GM18498 (cell line): ENCODE measurements at regions not wholly inside any gene's neighbourhood (a gene's known extent, or its start where the extent isn't known, plus 50 kb on each side); places are given as distances from the start of the nearest gene placed in this dataset.

Experiments
- ATAC-seq: cut with Tn5 transposase; IDR thresholded peaks from one replicate; pipeline ENCODE4 v1.9.1; 2021; ENCODE audit warnings: mild to moderate bottlenecking, moderate library complexity; ENCODE audit not compliant: unreplicated experiment

- ATAC-seq, result no peak
Measured at GRCh38 chr1:96236156-96236739, 485.3 kb upstream of the PTBP2 start.

GRCh38 chr1:96238426-96238825 lies 483.2 kb upstream of the PTBP2 start:
- ATAC-seq, result no peak

- ATAC-seq, result no peak
Measured at GRCh38 chr1:96240438-96240837, 481.1 kb upstream of the PTBP2 start.

GRCh38 chr1:96253246-96254035 lies 468.1 kb upstream of the PTBP2 start:
- ATAC-seq, result no peak

DNA sequence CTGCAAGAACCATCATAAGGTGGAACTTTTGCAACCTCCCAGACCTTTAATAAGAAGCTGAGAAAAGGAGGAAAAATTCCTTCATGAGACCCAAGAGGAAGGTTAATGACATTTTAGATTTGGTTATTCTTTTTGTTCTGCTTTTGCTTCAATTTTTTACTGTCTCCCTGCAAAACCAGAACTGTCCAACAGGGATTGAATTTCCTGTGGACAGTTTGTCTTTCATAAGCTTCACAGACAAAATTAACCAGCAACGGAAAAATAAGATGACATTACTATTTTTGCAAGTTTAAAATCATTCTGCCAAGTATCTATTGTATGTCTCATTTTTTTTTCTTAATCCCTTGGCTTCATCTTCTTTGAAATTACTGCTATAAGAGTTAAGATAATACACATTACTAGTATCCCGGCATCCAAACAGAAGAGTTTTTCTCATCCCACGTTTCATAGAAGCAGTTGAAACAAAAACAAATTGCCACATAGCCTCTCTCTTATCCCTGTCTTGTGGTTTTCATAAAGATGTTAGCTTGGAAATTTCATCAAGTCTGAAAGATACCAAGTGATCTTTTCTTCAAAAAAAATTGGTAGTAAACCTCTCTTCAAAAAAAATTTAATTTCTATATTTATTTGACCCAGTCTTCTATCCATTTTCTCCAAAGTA lies 465.3 kb upstream of the PTBP2 start:
- no peak for ATAC-seq

DNA sequence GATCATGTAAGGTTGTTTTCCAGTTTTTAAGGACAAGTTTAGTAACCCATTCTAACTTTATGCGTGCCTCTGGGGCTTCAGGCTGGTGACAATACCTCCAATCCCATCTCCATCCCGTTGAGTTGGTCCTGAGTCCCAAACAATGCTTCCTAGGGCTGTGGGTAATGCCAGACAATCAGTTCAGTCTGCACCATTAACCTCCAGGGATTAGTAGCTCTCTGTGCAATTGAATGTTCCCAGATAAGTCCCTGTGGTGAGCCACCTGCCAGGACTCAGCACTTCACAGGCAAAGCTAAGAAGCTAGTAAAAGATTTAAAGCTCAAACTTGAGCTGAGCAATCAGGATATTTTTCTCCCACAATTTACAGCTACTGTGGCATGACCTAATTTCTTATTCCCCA lies 462.2 kb upstream of the PTBP2 start:
- ATAC-seq, result no peak

GRCh38 chr1:96281491-96281890 lies 440.1 kb upstream of the PTBP2 start:
- ATAC-seq, result no peak

GRCh38 chr1:96290033-96290432 lies 431.6 kb upstream of the PTBP2 start:
- ATAC-seq, result no peak

DNA sequence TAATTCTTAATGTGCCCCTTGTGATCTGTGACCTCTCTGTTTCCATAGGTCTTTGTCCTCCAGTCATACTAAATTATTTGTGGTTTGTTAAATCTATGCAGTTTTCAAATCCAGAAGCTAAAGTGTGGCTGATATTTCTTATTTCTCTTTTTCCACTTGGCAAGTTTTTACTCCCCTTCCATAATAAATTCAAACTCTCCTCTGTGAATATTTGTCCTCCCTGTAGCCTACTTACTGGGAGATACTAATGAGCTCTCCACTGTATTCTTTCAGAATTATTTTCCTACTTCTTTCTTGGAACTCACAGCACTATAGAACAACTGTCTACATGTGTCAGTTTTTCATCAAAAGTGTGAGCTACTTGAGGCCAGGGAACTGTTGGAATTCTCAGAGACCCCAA lies 430.8 kb upstream of the PTBP2 start:
- no peak for ATAC-seq

- no peak for ATAC-seq
Measured at GRCh38 chr1:96291468-96291867, 430.1 kb upstream of the PTBP2 start.

DNA sequence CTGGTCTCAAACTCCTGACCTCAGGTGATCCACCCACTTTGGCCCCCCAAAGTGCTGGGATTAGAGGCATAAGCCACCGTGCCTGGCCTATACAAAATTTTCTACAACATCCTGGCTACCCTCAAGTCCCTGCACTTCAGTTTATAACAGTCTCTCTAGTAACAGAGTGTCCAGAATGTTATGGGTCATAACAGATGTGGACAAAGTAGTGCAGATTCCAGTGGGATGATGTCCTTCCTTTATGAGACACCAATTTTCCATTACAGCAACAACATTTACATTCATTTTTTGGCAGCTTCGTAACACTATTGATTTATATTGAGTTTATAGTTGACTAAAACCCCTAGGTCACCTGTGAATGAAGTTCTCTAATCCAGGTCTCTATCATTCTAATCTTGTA lies 429.4 kb upstream of the PTBP2 start:
- ATAC-seq, result no peak

DNA sequence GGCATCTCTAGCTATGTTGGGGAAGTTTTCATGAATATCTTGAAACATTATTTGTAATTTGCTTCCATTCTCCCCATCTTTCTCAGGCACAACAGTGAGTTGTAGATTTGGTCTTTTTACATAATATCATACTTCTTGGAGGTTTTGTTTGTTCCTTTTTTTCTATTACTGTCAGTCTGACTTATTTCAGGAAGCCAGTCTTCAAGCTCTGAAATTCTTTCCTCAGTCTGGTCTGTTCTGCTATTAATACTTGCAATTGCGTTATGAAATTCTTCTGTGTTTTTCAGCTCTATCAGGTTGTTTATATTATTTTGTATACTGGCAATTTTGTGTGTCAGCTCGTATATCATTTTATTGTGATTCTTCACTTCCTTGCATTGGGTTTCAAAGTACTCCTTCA lies 424.6 kb upstream of the PTBP2 start:
- no peak for ATAC-seq

DNA sequence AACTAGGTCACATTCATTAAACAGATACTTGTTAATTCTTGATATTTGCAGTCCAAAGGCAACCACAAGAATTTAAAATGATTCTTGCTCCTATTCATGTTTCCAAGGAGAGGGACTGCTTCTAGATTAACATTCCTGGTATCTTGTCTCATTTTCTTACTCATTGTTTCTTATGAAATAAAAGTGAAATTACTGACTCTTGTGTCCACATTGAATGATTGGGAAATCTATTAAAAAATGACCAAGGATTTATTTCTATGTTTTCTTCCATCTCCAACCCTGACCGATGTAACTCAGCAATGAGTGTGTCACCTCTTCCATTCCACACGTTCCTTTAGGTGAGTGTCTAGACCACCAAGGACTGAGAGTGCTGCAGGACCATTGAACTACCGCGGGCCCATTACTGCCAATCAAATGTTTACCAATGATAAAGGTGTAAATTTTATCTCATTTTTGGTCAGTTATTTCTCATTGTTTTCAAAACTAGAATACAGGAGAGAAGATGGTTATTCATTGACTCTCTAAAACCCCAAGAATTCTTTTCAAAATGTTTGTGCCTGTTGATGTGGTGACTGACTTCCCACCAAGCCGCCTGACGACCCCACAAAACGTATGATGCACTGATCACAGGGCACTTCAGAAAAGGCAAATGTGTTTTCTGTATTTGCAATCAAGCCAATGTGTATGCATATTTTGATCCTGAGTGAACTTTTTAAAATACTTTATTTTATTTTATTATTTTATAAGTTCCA lies 414.6 kb upstream of the PTBP2 start:
- no peak for ATAC-seq

- no peak for ATAC-seq
Measured at GRCh38 chr1:96308314-96308713, 413.3 kb upstream of the PTBP2 start.

- no peak for ATAC-seq
Measured at GRCh38 chr1:96309783-96310182, 411.8 kb upstream of the PTBP2 start.

- ATAC-seq, result no peak
Measured at GRCh38 chr1:96313216-96313615, 408.4 kb upstream of the PTBP2 start.

GRCh38 chr1:96329121-96329520 lies 392.5 kb upstream of the PTBP2 start:
- ATAC-seq, result no peak

DNA sequence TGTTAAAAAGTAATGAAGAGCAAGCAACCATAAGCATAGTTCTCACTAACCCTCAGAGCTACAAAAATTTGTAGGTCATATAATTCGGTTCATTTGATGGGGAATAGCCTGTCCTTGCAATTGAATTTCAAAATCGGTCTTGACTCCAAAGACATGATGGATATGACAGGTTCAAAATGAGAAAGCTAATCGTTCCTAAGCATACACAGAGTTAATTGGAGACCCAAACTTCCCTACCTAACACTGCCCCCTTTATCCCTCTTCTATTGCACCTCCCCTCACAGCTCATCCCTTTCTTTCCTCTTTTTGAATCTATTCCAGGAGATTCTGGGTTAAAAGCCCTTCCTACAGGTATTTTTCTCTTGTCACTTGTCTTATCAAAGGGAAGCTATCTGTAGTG lies 390.0 kb upstream of the PTBP2 start:
- ATAC-seq, result no peak

DNA sequence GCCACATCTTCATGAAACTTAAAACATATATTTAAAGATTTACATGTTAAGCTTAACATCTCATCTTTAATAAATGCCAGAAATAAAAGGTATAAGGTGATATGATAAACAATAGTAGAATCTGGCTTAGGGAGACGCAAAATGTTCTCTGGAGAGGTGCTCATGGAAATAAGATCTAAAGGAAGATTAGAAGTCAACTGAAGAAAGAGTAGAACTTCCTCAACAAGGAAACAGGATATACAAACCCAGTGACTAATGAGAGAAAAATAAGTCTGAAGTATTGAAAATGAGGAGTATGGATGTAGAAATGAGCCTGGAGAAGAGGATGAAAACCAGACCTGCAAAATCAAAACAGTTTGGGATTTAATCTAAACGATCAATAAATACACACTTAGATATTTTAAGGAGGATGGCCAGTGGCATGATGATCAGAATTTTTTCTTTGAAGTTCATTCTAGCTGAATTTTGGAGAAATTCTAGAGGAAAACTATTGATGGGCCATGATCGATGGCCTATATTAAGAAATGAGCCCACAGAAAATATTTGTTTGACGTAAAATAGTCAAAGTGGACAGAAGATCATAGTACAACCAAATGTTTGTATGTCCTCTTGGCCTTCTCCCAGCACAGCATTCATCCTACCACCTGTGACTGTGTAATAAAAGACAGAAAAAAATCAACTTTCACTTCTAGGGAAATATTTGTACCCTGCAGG lies 387.9 kb upstream of the PTBP2 start:
- ATAC-seq, result no peak

GRCh38 chr1:96334236-96334557 lies 387.4 kb upstream of the PTBP2 start:
- ATAC-seq, result no peak

DNA sequence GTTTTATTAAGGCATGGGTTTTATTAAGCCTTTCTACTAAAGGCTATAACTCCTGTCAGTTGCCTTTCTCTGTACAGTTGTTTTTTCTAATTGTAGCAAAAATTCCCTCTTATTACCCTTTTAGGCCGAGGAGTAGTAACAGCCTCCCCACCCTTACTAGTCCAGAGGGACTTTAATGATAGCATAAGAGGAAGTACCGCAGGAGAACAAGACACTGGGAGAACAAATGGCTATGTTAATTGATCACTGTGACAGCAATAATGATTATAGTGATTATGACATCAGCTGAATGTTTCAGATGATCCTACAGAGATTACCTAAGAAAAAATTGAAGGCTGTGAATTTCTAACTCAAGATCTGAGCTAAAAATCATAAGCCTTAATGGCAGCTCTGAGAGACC lies 383.0 kb upstream of the PTBP2 start:
- ATAC-seq, result no peak
